ENCODE measurements at regions not wholly inside any gene's neighbourhood (a gene's known extent, or its start where the extent isn't known, plus 50 kb on each side); places are given as distances from the start of the nearest gene placed in this dataset.

DNA sequence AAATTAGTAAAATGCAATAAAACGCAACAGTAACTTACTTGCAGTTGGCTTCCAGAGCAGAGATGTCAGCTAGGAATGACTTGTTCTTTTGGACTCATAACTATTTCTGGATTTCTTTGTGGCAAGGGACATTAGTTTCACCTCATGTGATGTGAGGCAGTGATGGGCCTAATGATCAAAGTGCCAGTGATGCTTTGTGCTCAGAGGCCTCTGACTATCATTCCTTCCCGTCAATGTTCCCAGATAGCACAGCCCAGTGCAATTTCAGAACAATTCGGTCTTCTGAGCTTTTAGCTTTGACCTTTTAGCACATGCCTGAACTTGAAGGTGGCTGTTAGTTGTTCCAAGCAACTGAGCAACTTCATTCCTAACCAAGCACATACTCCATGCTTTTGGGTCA is 596.8 kb downstream of the TFAP2B start:
- no peak overlapping the region for H3K27ac ChIP-seq (replicated peaks in 1 of 4)
- TF ChIP-seq EP300 (IDR thresholded peaks at IDR 0.05) (no peak), POLR2A (IDR thresholded peaks at IDR 0.05; ENCODE audit: low read depth) (no peak), POLR2AphosphoS5 (IDR thresholded peaks at IDR 0.05) (no peak)
- H3K4me3 ChIP-seq, result no peak overlapping the region
- 84% methylated on average over 3 of the region's 3 CpGs for WGBS
- no peak for DNase-seq (ENCODE audit: extremely low spot score)
- no peaks in the 10 kb centered on the region for H3K36me3 ChIP-seq
- H3K27me3 ChIP-seq, result no peaks in the 10 kb centered on the region
- no peaks in the 10 kb centered on the region for H3K4me1 ChIP-seq
- intact Hi-C loops (cut with DNase I), result no loop called here
- H3K9me3 ChIP-seq, result no peaks in the 10 kb centered on the region

DNA sequence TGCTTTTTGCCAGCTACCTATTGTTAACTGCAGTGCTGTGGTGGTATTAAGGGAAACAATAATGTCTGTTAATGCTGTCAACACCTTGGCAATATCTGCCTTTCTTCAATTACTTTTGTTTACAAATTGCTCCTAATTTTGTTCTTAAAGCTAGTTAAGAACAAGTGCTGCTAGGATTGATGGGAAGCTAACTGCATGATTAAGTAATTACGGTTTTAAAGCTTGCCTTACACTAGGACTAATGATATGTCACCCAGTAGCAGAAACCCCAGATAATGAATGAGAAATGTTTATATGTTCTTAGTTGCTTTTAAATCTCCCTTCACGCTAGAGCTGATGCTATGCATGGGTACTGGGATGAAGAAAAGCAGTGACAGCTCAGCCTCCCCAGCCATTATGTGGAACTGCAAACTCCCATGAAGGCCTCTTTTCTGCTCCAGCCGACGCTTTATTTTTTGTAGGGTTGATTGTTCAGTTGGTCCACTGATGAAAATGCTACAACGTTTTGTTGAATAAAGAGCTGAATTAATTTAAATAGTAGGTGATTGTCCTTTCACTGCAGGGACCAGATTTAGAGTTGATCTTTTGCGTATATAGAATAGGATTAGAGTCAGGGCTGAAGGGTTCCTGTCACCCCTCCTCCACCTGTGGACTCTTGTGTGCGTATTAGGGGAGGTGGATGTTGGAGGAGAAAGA is 610.5 kb downstream of the TFAP2B start:
- TF ChIP-seq POLR2A (IDR thresholded peaks at IDR 0.05; ENCODE audit: low read depth), result no peak
- no peak for TF ChIP-seq EP300 (IDR thresholded peaks at IDR 0.05)
- TF ChIP-seq POLR2AphosphoS5 (IDR thresholded peaks at IDR 0.05), result no peak
- TF ChIP-seq, protein P1, sequence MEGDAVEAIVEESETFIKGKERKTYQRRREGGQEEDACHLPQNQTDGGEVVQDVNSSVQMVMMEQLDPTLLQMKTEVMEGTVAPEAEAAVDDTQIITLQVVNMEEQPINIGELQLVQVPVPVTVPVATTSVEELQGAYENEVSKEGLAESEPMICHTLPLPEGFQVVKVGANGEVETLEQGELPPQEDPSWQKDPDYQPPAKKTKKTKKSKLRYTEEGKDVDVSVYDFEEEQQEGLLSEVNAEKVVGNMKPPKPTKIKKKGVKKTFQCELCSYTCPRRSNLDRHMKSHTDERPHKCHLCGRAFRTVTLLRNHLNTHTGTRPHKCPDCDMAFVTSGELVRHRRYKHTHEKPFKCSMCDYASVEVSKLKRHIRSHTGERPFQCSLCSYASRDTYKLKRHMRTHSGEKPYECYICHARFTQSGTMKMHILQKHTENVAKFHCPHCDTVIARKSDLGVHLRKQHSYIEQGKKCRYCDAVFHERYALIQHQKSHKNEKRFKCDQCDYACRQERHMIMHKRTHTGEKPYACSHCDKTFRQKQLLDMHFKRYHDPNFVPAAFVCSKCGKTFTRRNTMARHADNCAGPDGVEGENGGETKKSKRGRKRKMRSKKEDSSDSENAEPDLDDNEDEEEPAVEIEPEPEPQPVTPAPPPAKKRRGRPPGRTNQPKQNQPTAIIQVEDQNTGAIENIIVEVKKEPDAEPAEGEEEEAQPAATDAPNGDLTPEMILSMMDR (IDR thresholded peaks at IDR 0.05), result no peak
- Histone ChIP-seq H3K4me3 (no peak overlapping the region), H3K9me3 (no peaks in the 10 kb centered on the region), H3K4me1 (no peaks in the 10 kb centered on the region), H3K27ac (replicated peaks in 1 of 4) (no peak overlapping the region), H3K36me3 (no peaks in the 10 kb centered on the region), H3K27me3 (no peaks in the 10 kb centered on the region)
- 60% methylated on average over 7 of the region's 7 CpGs for WGBS
- intact Hi-C loops (cut with DNase I), result no loop called here
- DNase-seq (ENCODE audit: extremely low spot score), result no peak

DNA sequence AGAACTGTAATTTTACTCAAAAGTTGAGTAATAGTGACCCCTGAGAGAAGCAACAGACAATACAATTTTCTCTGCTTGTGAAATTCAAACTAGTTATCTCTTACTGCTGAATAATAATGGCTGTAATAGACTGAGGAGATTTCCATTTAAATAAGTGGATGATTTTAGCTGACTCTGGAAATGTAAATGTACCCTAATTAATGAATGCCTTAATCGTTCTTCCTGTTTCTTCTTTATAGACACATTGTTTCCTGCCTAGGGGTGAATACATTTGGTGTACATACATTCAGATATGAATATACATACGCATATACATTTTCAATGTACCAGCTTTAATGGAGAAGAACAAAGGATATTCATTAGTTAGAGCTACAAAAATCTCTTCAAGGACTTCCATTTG is 611.9 kb downstream of the TFAP2B start:
- 80% methylated on average over 2 of the region's 2 CpGs for WGBS
- TF ChIP-seq POLR2AphosphoS5 (IDR thresholded peaks at IDR 0.05) (no peak), POLR2A (IDR thresholded peaks at IDR 0.05; ENCODE audit: low read depth) (no peak), EP300 (IDR thresholded peaks at IDR 0.05) (no peak)
- TF ChIP-seq, protein P1 (IDR thresholded peaks at IDR 0.05), result no peak
- no peaks in the 10 kb centered on the region for H3K9me3 ChIP-seq
- intact Hi-C loops (cut with DNase I), result no loop called here
- H3K4me1 ChIP-seq, result no peaks in the 10 kb centered on the region
- H3K36me3 ChIP-seq, result no peaks in the 10 kb centered on the region
- H3K27ac ChIP-seq (replicated peaks in 1 of 4), result no peak overlapping the region
- H3K27me3 ChIP-seq, result no peaks in the 10 kb centered on the region
- no peak overlapping the region for H3K4me3 ChIP-seq
- DNase-seq (ENCODE audit: extremely low spot score), result no peak

DNA sequence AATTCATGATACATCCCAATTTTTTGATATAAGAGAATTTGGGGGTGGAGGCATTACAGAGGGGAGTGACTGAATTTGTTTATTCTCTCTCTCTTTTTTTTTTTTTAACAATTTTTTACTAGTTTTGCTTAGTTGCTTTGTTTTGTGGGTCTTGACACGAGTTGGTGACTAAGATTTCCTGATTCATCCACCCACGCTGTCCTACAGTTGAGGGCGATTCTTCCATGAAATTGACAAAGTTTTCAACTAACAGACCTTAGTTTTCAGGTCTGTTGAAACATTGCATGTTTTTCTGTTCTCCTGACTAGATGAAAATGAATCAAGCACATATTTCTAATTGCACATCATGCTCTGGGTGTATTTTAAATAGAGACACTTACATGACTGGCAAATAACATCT is 613.8 kb downstream of the TFAP2B start:
- no peak for DNase-seq (ENCODE audit: extremely low spot score)
- TF ChIP-seq, protein P1 (IDR thresholded peaks at IDR 0.05), result no peak
- TF ChIP-seq POLR2A (IDR thresholded peaks at IDR 0.05; ENCODE audit: low read depth), result no peak
- TF ChIP-seq EP300 (IDR thresholded peaks at IDR 0.05), result no peak
- TF ChIP-seq POLR2AphosphoS5 (IDR thresholded peaks at IDR 0.05), result no peak
- no peaks in the 10 kb centered on the region for H3K36me3 ChIP-seq
- no peaks in the 10 kb centered on the region for H3K4me1 ChIP-seq
- H3K4me3 ChIP-seq, result no peak overlapping the region
- no peaks in the 10 kb centered on the region for H3K9me3 ChIP-seq
- no peak overlapping the region for H3K27ac ChIP-seq (replicated peaks in 1 of 4)
- intact Hi-C loops (cut with DNase I), result no loop called here
- H3K27me3 ChIP-seq, result no peaks in the 10 kb centered on the region
- 67% methylated on average over 3 of the region's 3 CpGs for WGBS

DNA sequence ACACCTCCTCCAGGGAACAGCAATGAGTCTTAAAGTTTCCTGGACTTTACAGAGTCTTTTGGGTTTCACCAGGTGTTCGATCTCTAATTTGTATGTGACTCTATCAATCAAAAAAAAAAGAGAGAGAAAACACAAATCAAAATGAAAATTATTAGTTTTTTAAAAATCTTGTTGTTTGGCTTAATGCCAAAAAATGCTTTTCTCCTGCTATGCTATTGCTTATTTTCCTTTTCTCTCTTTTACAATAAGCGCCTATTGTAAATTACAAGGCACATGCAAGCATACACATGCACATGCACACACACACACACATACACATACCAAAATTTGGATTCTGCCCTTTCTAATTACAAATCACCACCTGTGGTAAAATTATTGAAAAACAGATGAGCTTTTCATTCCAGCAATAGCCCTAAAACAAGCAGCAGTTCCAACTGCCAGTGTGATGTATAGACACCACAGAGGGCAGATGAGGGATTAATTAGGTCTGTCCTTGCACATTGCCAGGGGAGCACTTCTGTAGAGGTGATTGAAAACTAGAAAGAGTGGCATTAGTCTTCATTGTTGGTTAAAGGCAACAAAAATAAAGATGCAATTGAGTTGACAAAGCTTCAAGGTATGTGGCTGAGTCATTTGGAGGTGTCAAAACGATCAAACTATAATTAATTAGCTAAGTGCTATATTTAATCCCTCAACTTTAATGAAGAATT is 631.7 kb downstream of the TFAP2B start:
- no peaks in the 10 kb centered on the region for H3K9me3 ChIP-seq
- H3K4me1 ChIP-seq, result no peaks in the 10 kb centered on the region
- H3K36me3 ChIP-seq, result no peaks in the 10 kb centered on the region
- no peak overlapping the region for H3K4me3 ChIP-seq
- H3K27ac ChIP-seq (replicated peaks in 1 of 4), result no peak overlapping the region
- no peak for DNase-seq (ENCODE audit: extremely low spot score)
- TF ChIP-seq EP300 (IDR thresholded peaks at IDR 0.05) (no peak), POLR2A (IDR thresholded peaks at IDR 0.05; ENCODE audit: low read depth) (no peak)
- TF ChIP-seq, protein P1 (IDR thresholded peaks at IDR 0.05), result no peak
- H3K27me3 ChIP-seq, result no peaks in the 10 kb centered on the region
- intact Hi-C loops (cut with DNase I), result no loop called here
- WGBS, result 72% methylated on average over 3 of the region's 3 CpGs
